Fibroblast of lung (primary cell): ENCODE measurements at regions not wholly inside any gene's neighbourhood (a gene's known extent, or its start where the extent isn't known, plus 50 kb on each side); places are given as distances from the start of the nearest gene placed in this dataset.

Experiments
- DNase-seq, 2 donors: peaks; one replicate each; pipeline versions ENCODE4 v3.0.0 to v3.0.0-alpha.2; 2010; ENCODE audit warnings: low read depth in 2 of 2
- H2AFZ ChIP-seq: 2 replicates; pipeline ENCODE4 v1.5.1; 2012; ENCODE audit warnings: low read length, control low read depth, inconsistent platforms
- H3K27ac ChIP-seq: 2 replicates; pipeline ENCODE4 v1.5.1; 2011; ENCODE audit warnings: low read length, control low read depth; ENCODE audit not compliant: insufficient read depth
- H3K27me3 ChIP-seq: 2 replicates; pipeline ENCODE4 v1.5.1; 2011; ENCODE audit warnings: mild to moderate bottlenecking, low read length; ENCODE audit not compliant: control insufficient read depth, insufficient read depth
- H3K36me3 ChIP-seq: 2 replicates; pipeline ENCODE4 v1.5.1; 2011; ENCODE audit warnings: low read length; ENCODE audit not compliant: control insufficient read depth, insufficient read depth
- H3K4me1 ChIP-seq: 2 replicates; pipeline ENCODE4 v1.5.1; 2011; ENCODE audit warnings: low read length; ENCODE audit not compliant: control insufficient read depth, insufficient read depth; ENCODE audit errors: extremely low read depth
- H3K4me2 ChIP-seq: 2 replicates; pipeline ENCODE4 v1.5.1; 2011; ENCODE audit warnings: low read length, control low read depth; ENCODE audit not compliant: insufficient read depth; ENCODE audit errors: extremely low read depth
- H3K4me3 ChIP-seq, 4 experiments: fragments of 200-600 bp in 1 of 4; sonication (generic) in 1 of 4; replicated peaks in 1 of 4; 2 replicates each; pipeline ENCODE4 v1.5.1; 2011 to 2016; ENCODE audit warnings: low read length in 4 of 4, low read depth in 3 of 4, mild to moderate bottlenecking in 3 of 4, control low read depth in 2 of 4, inconsistent platforms in 1 of 4, mixed read lengths in 1 of 4; ENCODE audit not compliant: insufficient read depth in 1 of 4; ENCODE audit errors: control extremely low read depth in 1 of 4
- H3K79me2 ChIP-seq: 2 replicates; pipeline ENCODE4 v1.5.1; 2012; ENCODE audit warnings: mild to moderate bottlenecking, low read length, inconsistent platforms; ENCODE audit not compliant: control insufficient read depth, insufficient read depth
- H3K9ac ChIP-seq: 2 replicates; pipeline ENCODE4 v1.5.1; 2011; ENCODE audit warnings: mild to moderate bottlenecking, low read length, control low read depth; ENCODE audit not compliant: insufficient read depth
- H3K9me3 ChIP-seq: 2 replicates; pipeline ENCODE4 v1.5.1; 2012; ENCODE audit warnings: low read depth, low read length; ENCODE audit not compliant: control insufficient read depth, insufficient read depth
- H4K20me1 ChIP-seq: 2 replicates; pipeline ENCODE4 v1.5.1; 2011; ENCODE audit warnings: low read length; ENCODE audit not compliant: control insufficient read depth, insufficient read depth; ENCODE audit errors: extremely low read depth
- EZH2 ChIP-seq: IDR thresholded peaks from 2 replicates; pipeline ENCODE4 v1.5.1; 2012; ENCODE audit warnings: low read length, control low read depth, mild to moderate bottlenecking; ENCODE audit errors: missing control alignments
- TF ChIP-seq, protein P1 (sequence below), 2 donors: IDR thresholded peaks in 1 of 2; conservative IDR thresholded peaks in 1 of 2; 1 replicate in 1 of 2; 2 replicates in 1 of 2; pipeline ENCODE4 v1.5.1; 2011 to 2012; ENCODE audit warnings: low read length in 2 of 2, control low read depth in 1 of 2, inconsistent platforms in 1 of 2, low read depth in 1 of 2, mild to moderate bottlenecking in 1 of 2

DNA sequence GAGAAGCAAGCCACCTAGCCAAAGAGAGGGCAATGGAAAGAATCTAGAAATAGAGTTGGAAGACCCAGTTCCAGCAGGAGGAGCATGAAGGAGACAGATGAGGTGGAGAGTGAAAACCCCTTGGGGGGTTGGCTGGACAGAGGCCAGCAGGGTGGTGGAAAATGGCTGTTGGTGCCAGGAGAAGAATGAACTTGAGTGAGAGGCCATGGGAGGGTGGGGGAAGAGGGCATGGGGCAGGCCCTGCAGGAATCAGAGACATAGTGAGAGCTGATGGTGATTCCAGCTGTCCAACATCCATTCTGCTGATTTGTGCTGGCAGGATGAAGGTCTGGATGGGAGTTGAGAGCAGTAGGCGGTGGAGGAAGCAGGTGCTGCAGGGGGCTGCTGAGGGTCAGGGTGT lies 108.0 kb upstream of the TNP1 start:
- Histone ChIP-seq H3K27me3 (peaks cover 2% of the 10 kb centered on the region), H3K4me3 (no peak overlapping the region), H3K9me3 (no peaks in the 10 kb centered on the region), H3K79me2 (no peaks in the 10 kb centered on the region), H4K20me1 (no peaks in the 10 kb centered on the region), H3K4me1 (no peaks in the 10 kb centered on the region), H3K4me2 (no peak overlapping the region), H3K36me3 (no peaks in the 10 kb centered on the region), H2AFZ (no peak overlapping the region), H3K9ac (no peak overlapping the region), H3K27ac (no peak overlapping the region)
- no peak for DNase-seq
- TF ChIP-seq, protein P1, sequence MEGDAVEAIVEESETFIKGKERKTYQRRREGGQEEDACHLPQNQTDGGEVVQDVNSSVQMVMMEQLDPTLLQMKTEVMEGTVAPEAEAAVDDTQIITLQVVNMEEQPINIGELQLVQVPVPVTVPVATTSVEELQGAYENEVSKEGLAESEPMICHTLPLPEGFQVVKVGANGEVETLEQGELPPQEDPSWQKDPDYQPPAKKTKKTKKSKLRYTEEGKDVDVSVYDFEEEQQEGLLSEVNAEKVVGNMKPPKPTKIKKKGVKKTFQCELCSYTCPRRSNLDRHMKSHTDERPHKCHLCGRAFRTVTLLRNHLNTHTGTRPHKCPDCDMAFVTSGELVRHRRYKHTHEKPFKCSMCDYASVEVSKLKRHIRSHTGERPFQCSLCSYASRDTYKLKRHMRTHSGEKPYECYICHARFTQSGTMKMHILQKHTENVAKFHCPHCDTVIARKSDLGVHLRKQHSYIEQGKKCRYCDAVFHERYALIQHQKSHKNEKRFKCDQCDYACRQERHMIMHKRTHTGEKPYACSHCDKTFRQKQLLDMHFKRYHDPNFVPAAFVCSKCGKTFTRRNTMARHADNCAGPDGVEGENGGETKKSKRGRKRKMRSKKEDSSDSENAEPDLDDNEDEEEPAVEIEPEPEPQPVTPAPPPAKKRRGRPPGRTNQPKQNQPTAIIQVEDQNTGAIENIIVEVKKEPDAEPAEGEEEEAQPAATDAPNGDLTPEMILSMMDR (conservative IDR thresholded peaks at IDR 0.05 in 1 of 2, IDR thresholded peaks at IDR 0.05 in 1 of 2; ENCODE audit: low read depth in 1 of 2, low read length in 2 of 2) = no peak
- TF ChIP-seq EZH2 = no peak

DNA sequence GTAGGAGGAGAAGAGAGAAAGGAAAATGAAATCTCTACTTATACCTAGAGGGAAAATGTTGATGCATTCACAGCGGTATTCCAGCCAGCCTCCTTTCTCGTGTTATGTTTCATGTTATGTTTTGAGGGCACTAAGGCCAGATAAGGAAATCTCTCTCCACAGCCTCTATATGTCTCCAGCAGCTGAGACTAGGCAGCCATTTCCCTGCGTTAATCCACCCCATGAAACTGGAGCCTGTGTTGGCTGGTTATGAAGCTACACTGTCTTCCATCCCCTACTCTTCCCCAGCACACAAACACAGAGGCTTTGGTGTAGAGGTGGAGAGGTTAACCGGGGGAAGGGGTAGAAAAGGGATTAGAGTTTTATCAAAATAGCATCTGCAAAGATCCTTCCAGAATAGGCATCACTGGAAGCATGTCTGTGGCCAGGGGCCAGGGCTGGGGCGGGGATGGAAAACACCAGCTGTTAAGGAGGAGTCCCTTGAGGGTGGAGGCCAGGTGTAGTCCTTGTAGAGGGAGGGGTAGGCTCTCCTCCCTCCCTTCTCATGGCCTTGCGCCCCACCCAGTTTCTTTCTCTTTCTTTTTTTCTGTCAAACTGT lies 100.9 kb upstream of the TNP1 start:
- Histone ChIP-seq H3K4me2 (no peak overlapping the region), H3K27me3 (peaks cover 2% of the 10 kb centered on the region), H3K9me3 (no peaks in the 10 kb centered on the region), H3K27ac (no peak overlapping the region), H4K20me1 (no peaks in the 10 kb centered on the region), H3K36me3 (no peaks in the 10 kb centered on the region), H2AFZ (no peak overlapping the region), H3K79me2 (no peaks in the 10 kb centered on the region), H3K9ac (no peak overlapping the region), H3K4me1 (no peaks in the 10 kb centered on the region), H3K4me3 (no peak overlapping the region)
- no peak for DNase-seq
- TF ChIP-seq EZH2 = no peak
- TF ChIP-seq, protein P1 (conservative IDR thresholded peaks at IDR 0.05 in 1 of 2, IDR thresholded peaks at IDR 0.05 in 1 of 2; ENCODE audit: low read depth in 1 of 2, low read length in 2 of 2) = no peak

- H3K4me3 ChIP-seq = no peak overlapping the region
- H3K9ac ChIP-seq = no peak overlapping the region
- no peaks in the 10 kb centered on the region for H3K79me2 ChIP-seq
- H3K9me3 ChIP-seq = no peaks in the 10 kb centered on the region
- H4K20me1 ChIP-seq = no peaks in the 10 kb centered on the region
- H3K27me3 ChIP-seq = peaks cover 2% of the 10 kb centered on the region
- no peaks in the 10 kb centered on the region for H3K4me1 ChIP-seq
- H2AFZ ChIP-seq = no peak overlapping the region
- peak in 1 of 2 donors; percentile 18 for DNase-seq
- H3K27ac ChIP-seq = no peak overlapping the region
- no peak overlapping the region for H3K4me2 ChIP-seq
- H3K36me3 ChIP-seq = no peaks in the 10 kb centered on the region
- no peak for TF ChIP-seq EZH2
- TF ChIP-seq, protein P1 (conservative IDR thresholded peaks at IDR 0.05 in 1 of 2, IDR thresholded peaks at IDR 0.05 in 1 of 2; ENCODE audit: low read depth in 1 of 2, low read length in 2 of 2) = no peak
Measured at GRCh38 chr2:216959433-216959832, 99.6 kb upstream of the TNP1 start.
